ENCODE measurements at regions not wholly inside any gene's neighbourhood (a gene's known extent, or its start where the extent isn't known, plus 50 kb on each side); places are given as distances from the start of the nearest gene placed in this dataset.

- H3K27me3 ChIP-seq (replicated peaks; ENCODE audit: control insufficient read depth, insufficient read depth, low read length): no peaks in the 10 kb centered on the region
- H3K36me3 ChIP-seq (ENCODE audit: control insufficient read depth, insufficient read depth, low read length): no peaks in the 10 kb centered on the region
- TF ChIP-seq, protein P1, sequence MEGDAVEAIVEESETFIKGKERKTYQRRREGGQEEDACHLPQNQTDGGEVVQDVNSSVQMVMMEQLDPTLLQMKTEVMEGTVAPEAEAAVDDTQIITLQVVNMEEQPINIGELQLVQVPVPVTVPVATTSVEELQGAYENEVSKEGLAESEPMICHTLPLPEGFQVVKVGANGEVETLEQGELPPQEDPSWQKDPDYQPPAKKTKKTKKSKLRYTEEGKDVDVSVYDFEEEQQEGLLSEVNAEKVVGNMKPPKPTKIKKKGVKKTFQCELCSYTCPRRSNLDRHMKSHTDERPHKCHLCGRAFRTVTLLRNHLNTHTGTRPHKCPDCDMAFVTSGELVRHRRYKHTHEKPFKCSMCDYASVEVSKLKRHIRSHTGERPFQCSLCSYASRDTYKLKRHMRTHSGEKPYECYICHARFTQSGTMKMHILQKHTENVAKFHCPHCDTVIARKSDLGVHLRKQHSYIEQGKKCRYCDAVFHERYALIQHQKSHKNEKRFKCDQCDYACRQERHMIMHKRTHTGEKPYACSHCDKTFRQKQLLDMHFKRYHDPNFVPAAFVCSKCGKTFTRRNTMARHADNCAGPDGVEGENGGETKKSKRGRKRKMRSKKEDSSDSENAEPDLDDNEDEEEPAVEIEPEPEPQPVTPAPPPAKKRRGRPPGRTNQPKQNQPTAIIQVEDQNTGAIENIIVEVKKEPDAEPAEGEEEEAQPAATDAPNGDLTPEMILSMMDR (IDR thresholded peaks at IDR 0.05; ENCODE audit: insufficient read depth, low read length, poor library complexity, severe bottlenecking): no peak
- H3K4me3 ChIP-seq (replicated peaks; ENCODE audit: low read depth, low read length): no peak overlapping the region
- no peak for DNase-seq (ENCODE audit: extremely low read depth, insufficient read length)
Measured at GRCh38 chr12:127457726-127458125, 809.2 kb upstream of the TMEM132C start.

DNA sequence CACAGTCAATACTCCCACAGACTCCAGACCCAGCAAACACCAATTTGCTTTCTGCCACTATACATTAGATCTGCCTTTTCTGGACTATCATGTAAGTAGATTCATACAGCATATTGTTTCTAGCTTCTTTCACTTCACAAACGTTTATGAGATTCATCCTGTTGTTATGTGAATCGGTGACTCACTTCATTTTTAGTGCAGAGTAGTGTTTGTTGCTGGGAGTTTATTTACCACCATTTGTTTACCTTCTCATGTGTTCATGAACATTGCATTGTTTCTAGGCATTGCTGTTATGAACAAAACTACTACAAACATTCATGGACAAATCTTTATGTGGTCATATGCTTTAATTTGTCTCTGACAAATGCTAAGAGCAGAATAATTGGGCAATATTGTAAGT is 807.8 kb upstream of the TMEM132C start:
- H3K36me3 ChIP-seq (ENCODE audit: control insufficient read depth, insufficient read depth, low read length): no peaks in the 10 kb centered on the region
- TF ChIP-seq, protein P1 (IDR thresholded peaks at IDR 0.05; ENCODE audit: insufficient read depth, low read length, poor library complexity, severe bottlenecking): no peak
- DNase-seq (ENCODE audit: extremely low read depth, insufficient read length): no peak
- no peak overlapping the region for H3K4me3 ChIP-seq (replicated peaks; ENCODE audit: low read depth, low read length)
- no peaks in the 10 kb centered on the region for H3K27me3 ChIP-seq (replicated peaks; ENCODE audit: control insufficient read depth, insufficient read depth, low read length)

GRCh38 chr12:127459687-127460086 is 807.3 kb upstream of the TMEM132C start:
- TF ChIP-seq, protein P1 (IDR thresholded peaks at IDR 0.05; ENCODE audit: insufficient read depth, low read length, poor library complexity, severe bottlenecking): no peak
- Histone ChIP-seq H3K4me3 (replicated peaks; ENCODE audit: low read depth, low read length) (no peak overlapping the region), H3K36me3 (ENCODE audit: control insufficient read depth, insufficient read depth, low read length) (no peaks in the 10 kb centered on the region), H3K27me3 (replicated peaks; ENCODE audit: control insufficient read depth, insufficient read depth, low read length) (no peaks in the 10 kb centered on the region)
- DNase-seq (ENCODE audit: extremely low read depth, insufficient read length): no peak

DNA sequence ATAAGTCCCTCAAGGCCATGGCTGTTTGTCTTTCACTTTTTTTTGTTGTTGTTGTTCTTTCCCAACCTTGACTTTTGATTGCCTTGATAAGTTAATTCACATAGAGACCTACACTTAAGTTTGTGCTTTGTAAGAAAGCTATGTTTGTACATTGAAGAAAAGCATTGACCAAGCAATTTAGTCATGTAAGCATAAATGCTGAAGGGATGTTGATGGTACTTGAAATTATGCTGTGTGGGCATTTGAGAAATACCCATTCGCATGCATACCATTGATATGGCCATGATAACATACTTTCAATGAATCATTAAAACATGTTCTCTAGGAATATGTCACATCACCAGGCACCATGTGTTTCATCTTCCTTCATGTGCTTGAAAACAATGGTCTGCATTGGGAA is 803.7 kb upstream of the TMEM132C start:
- TF ChIP-seq, protein P1 (IDR thresholded peaks at IDR 0.05; ENCODE audit: insufficient read depth, low read length, poor library complexity, severe bottlenecking): no peak
- Histone ChIP-seq H3K36me3 (ENCODE audit: control insufficient read depth, insufficient read depth, low read length) (no peaks in the 10 kb centered on the region), H3K4me3 (replicated peaks; ENCODE audit: low read depth, low read length) (no peak overlapping the region), H3K27me3 (replicated peaks; ENCODE audit: control insufficient read depth, insufficient read depth, low read length) (no peaks in the 10 kb centered on the region)
- no peak for DNase-seq (ENCODE audit: extremely low read depth, insufficient read length)

DNA sequence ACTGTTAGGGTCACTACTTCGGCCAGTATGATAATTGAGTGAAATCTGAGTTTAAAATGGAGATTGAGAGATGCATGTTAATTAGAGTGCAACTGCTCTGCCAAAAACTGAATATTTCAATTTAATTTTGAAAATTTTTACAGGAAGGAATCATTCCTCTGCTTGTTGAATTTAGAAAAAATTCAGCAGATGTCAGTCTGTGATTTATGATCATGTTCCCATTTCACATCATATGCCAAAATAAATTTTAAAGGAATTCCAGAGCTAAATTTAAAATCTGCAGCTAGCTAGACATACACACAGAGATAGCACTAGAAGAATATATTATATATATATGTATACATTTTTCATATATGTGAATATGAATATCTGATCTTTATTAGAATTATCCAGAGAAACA is 797.6 kb upstream of the TMEM132C start:
- H3K27me3 ChIP-seq (replicated peaks; ENCODE audit: control insufficient read depth, insufficient read depth, low read length): no peaks in the 10 kb centered on the region
- TF ChIP-seq, protein P1 (IDR thresholded peaks at IDR 0.05; ENCODE audit: insufficient read depth, low read length, poor library complexity, severe bottlenecking): no peak
- DNase-seq (ENCODE audit: extremely low read depth, insufficient read length): no peak

GRCh38 chr12:127473766-127474165 is 793.2 kb upstream of the TMEM132C start:
- H3K27me3 ChIP-seq (replicated peaks; ENCODE audit: control insufficient read depth, insufficient read depth, low read length): no peaks in the 10 kb centered on the region
- DNase-seq (ENCODE audit: extremely low read depth, insufficient read length): no peak
- H3K4me3 ChIP-seq (replicated peaks; ENCODE audit: low read depth, low read length): no peak overlapping the region
- TF ChIP-seq, protein P1 (IDR thresholded peaks at IDR 0.05; ENCODE audit: insufficient read depth, low read length, poor library complexity, severe bottlenecking): no peak
- no peaks in the 10 kb centered on the region for H3K36me3 ChIP-seq (ENCODE audit: control insufficient read depth, insufficient read depth, low read length)

More for the DNA sequence above, 797.6 kb upstream of the TMEM132C start:
- Histone ChIP-seq H3K36me3 (ENCODE audit: control insufficient read depth, insufficient read depth, low read length) (no peaks in the 10 kb centered on the region), H3K4me3 (replicated peaks; ENCODE audit: low read depth, low read length) (no peak overlapping the region)

Data from GM06990 (cell line).